Mononuclear cell (primary cell): ENCODE measurements at regions not wholly inside any gene's neighbourhood (a gene's known extent, or its start where the extent isn't known, plus 50 kb on each side); places are given as distances from the start of the nearest gene placed in this dataset.
"Not testable (repeated sequence)": the region's sequence is repeated elsewhere in the genome, so short reads cannot be mapped to it uniquely, and the experiment has no call there.

ENCODE experiments used
- H3K27me3 ChIP-seq: 2 replicates; pipeline ENCODE4 v1.6.0; 2011; ENCODE audit warnings: low read length, control low read depth; ENCODE audit not compliant: insufficient read depth
- H3K4me1 ChIP-seq: 2 replicates; pipeline ENCODE4 v1.5.1; 2011; ENCODE audit warnings: mild to moderate bottlenecking, low read length, control low read depth; ENCODE audit not compliant: insufficient read depth
- H3K4me3 ChIP-seq: 2 replicates; pipeline ENCODE4 v1.5.1; 2011; ENCODE audit warnings: mild to moderate bottlenecking, low read length, moderate library complexity
- H3K9me3 ChIP-seq: 2 replicates; pipeline ENCODE4 v1.5.1; 2011; ENCODE audit warnings: low read depth, mild to moderate bottlenecking, control low read depth, low read length

DNA sequence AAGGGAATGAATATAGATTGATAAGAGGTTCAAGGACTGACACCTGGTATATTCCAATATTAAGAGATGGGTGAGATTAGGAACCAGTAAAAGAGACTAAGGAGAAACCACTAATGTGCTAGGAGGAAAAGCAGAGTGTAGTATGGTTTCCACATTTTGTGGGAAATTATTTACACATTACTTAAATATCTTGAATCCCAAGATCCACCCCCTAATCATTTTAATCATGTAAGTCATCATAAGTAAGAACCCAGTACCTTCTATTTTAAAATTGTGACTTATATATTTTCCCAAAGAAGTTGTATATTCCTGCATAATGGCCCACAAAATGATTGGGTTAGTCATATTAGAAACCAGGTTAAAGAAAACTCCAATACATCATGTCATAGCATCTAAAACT lies 122.0 kb upstream of the PRSS12 start:
- not testable (repeated sequence) for H3K4me3 ChIP-seq, H3K27me3 ChIP-seq, H3K4me1 ChIP-seq, H3K9me3 ChIP-seq

DNA sequence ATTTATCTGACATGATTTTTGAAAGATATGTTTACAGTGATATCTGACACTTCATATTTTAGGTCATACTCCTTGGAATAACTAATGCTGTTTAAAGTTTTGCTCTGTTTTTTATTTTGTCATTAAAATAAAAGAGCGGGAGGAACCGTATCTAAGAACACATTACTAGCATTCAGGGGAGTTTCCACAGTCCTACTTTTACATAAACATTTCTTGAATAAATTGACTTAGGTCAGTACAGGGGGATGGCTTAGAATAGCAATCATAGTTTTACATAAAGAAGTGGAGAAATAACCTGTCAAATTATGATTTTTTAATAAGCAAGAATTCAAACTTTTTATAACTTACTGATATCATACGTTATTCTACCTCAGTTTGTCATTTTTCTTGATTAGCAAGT lies 123.1 kb upstream of the PRSS12 start:
- not testable (repeated sequence) for H3K9me3 ChIP-seq, H3K27me3 ChIP-seq, H3K4me3 ChIP-seq, H3K4me1 ChIP-seq

DNA sequence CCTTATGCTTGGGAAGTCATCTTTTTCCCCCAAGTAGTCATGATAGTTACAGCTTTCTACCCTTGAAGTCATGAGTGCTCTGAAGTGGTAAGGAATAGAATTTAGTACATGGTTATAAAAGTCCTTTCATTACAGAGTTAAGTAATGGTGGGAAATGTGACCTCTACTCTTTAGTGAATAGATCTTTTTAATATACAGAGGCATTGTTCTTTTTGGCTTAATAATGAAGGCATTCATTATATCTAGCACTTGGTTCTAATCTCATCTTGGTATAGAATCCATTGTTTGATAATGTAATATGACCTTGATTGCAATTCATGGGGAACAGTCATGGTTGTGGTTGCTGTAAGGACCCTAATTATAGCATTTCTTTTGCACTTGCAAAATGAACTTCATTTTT lies 125.0 kb upstream of the PRSS12 start:
- not testable (repeated sequence) for H3K4me3 ChIP-seq, H3K9me3 ChIP-seq, H3K4me1 ChIP-seq

DNA sequence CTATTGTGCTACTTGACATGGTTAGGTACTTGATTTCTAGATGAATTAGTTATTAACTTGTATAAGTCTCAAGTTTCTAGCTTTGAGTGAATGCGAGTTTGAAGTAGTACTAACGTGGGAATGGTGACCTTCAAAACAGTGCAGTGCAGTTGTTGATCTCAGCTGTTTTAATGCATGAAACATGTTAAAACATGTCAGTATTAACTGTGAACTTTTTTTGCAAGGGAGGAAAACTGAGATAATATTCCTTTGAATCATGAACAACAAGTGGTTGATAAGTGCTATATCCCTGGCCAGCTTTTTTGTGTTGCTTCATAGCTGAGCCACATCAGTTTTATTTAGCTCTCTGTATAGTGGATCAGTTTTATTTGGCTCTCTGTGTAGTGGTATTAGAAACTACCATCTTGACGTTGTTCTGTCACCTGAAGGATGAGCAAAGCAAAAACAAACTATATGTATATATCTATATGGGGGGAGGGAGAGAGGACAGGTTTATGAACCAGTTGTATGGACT lies 133.1 kb upstream of the PRSS12 start:
- H3K4me3 ChIP-seq, H3K27me3 ChIP-seq, H3K9me3 ChIP-seq, H3K4me1 ChIP-seq: not testable (repeated sequence)

More for the DNA sequence above, 125.0 kb upstream of the PRSS12 start:
- not testable (repeated sequence) for H3K27me3 ChIP-seq

DNA sequence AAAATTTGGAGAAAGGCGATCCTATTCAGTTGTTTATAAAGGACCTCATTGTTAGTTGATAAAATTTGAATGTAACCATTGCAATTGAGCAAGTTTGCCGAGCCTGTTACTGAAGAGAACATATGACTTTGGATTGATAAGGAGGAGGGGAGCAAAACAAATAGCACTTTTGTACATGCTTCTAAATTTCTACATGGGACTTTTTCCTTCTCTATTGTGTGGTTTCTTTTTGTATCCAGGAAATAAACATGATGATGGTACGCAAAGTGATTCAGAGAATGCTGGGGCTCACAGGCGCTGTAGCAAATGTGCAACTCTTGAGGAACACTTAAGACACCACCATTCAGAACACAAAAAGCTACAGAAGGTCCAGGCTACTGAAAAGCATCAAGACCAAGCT lies 140.2 kb upstream of the PRSS12 start:
- not testable (repeated sequence) for H3K4me3 ChIP-seq, H3K4me1 ChIP-seq, H3K9me3 ChIP-seq, H3K27me3 ChIP-seq

DNA sequence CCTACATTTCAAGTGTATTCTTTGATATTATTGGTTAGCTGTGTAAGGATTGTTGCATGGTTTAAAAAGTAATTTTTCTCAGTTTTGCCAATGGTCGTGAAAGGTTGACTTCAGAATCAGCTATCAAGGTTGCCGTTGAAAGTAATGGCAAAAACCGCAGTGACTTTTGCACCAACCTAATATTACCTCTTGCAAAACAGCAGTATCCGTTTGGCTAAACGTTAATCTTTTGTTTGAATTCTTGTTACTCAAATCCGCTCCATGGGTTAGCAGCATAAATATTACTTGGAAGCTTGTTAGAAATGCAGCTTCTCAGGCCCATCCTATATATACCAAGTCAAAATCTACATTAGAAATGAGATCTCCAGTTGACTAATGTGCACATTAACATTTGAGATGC lies 141.6 kb upstream of the PRSS12 start:
- not testable (repeated sequence) for H3K9me3 ChIP-seq, H3K4me3 ChIP-seq, H3K4me1 ChIP-seq, H3K27me3 ChIP-seq

DNA sequence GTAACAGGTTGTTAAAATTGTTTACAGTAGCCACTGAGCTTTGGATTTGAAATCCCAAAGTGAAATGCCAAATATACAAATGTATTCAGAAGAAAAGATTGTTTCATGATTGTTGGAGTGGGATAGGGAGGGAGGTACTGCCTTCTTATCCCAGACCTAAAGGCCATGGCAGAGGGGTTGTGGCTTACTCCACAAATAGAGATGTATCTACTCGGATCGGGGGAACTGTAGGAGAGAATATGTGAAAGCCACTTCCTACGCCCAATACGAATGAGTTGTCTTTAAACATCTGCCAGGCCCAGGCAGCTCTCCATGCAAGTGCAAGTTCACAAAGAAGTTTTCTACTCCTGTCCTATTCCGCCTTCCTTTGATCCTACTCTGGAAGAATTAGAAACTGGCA lies 150.2 kb upstream of the PRSS12 start:
- H3K27me3 ChIP-seq, H3K4me3 ChIP-seq, H3K4me1 ChIP-seq, H3K9me3 ChIP-seq: not testable (repeated sequence)

DNA sequence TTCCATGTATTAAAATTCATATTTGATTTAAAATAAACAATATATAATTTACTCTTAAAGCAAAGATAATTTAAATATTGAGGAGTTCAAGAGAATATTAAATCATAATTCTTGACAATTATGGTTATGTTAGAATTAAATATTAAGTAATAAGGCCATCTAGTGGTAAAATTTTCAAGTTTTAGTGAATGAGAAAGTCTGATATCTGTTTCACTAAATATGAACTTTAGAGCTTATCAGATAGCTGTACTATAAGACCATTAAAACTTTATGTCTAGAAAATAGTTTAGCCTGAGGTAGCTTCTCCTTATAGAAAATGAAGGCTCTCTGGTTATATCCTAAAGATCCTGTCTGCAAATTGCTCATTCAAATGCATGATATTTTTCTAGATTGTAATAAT lies 152.1 kb upstream of the PRSS12 start:
- not testable (repeated sequence) for H3K4me3 ChIP-seq, H3K27me3 ChIP-seq, H3K4me1 ChIP-seq, H3K9me3 ChIP-seq

DNA sequence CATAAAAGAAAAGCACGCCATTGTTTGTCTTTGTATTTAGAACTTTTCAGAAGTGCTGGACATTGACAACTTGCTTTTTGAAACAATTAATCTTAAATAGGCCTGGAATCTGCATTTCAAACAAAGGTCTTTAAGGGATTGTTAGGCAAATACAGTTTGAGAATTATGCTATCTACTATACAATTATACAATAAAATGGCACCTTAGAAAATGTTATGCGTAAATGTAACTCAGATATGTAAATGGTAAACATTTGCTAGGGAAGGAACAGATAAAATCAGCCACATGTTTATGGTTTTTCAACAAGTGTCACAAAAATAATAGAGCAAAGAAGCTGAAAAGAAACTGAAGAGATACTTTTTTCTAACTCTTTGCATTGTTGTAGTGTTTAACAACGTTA lies 152.7 kb upstream of the PRSS12 start:
- H3K4me3 ChIP-seq, H3K4me1 ChIP-seq, H3K9me3 ChIP-seq, H3K27me3 ChIP-seq: not testable (repeated sequence)

DNA sequence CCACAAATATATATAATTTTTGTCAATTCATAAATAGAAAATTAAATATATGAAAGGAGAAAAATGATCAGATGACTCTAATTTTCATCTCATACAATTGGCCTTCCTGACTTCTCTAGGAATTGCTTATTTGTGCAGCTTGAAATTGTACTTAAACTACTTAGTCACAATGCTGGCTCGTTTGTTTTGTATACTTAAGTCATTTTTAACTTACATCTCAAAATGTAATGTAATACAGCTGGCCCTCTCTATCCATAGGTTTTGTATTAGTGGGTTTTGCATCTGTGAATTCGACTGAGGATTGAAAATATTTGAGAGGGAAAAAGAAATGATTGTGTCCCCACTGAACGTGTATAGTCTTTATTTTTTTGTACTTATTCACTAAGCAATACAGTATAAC lies 160.1 kb upstream of the PRSS12 start:
- H3K9me3 ChIP-seq, H3K4me3 ChIP-seq, H3K4me1 ChIP-seq, H3K27me3 ChIP-seq: not testable (repeated sequence)

DNA sequence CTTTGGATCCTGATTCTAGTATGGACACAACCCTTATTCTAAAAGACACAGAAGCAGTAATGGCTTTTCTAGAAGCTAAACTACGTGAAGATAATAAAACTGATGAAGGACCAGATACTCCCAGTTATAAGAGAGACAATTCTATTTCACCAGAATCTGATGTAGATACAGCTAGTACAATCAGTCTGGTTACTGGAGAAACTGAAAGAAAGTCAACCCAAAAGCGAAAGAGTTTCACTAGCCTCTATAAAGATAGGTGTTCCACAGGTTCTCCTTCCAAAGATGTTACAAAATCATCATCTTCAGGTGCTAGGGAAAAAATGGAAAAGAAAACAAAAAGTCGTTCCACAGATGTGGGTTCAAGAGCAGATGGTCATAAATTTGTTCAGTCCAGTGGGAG lies 161.5 kb upstream of the PRSS12 start:
- not testable (repeated sequence) for H3K4me3 ChIP-seq, H3K9me3 ChIP-seq, H3K4me1 ChIP-seq, H3K27me3 ChIP-seq

DNA sequence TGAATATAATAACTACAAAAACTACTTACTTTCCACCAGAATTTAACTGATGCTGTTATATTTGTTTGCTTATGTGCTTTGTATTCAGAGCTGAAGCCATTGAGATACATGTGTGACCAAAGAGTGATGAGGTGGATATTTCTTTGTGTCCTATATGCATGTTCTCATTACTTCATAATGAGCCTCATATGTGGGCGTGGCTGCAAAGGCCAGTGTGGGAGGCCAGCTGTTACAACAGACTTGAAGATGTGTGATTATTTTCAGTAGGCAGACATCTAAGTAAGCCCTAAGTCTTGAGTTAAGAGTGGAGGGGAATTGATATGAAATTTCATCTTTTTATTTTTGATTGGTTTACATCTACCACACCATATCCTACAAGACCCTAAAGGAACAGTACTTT lies 163.3 kb upstream of the PRSS12 start:
- not testable (repeated sequence) for H3K9me3 ChIP-seq, H3K4me3 ChIP-seq, H3K27me3 ChIP-seq, H3K4me1 ChIP-seq

DNA sequence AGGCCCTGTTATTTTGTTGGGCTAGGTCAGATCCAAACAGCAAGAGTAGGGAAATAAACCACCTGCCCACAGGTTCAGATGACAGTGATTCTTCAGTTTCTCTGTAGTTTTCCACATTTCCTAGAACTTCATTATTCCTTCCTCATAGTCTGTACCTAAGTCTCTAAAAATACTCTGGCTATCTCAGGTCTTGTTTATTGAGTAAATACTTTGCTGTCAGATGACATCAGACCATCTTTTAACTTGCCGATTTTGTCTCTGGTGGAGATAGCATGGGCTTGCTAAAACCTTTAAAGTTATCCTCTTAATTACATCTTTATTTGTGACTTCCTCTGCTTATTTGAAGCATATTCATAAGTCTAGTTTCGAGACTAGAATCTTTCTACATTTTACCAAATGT lies 155.1 kb upstream of the METTL14 start:
- H3K27me3 ChIP-seq, H3K4me3 ChIP-seq, H3K4me1 ChIP-seq: not testable (repeated sequence)

DNA sequence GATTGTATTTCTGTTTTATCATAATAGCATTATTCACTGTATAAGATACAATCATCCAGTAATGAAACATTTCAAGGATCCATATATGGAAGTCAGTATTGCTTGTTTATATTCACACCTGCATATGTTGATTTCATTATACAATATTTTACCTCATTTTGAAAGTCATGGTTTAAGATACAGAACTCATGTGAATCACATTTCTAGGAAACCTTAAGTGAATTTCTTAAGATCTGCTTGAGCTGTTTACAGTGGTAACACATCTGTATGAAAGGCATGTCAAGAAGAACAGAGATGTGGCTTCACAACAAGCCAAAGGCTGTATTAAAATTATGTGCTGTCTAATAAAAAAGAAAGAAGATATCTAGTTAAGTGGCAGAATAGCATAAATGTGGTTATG lies 153.2 kb upstream of the METTL14 start:
- H3K4me3 ChIP-seq, H3K9me3 ChIP-seq, H3K4me1 ChIP-seq, H3K27me3 ChIP-seq: not testable (repeated sequence)

More for the DNA sequence above, 155.1 kb upstream of the METTL14 start:
- H3K9me3 ChIP-seq, result not testable (repeated sequence)

DNA sequence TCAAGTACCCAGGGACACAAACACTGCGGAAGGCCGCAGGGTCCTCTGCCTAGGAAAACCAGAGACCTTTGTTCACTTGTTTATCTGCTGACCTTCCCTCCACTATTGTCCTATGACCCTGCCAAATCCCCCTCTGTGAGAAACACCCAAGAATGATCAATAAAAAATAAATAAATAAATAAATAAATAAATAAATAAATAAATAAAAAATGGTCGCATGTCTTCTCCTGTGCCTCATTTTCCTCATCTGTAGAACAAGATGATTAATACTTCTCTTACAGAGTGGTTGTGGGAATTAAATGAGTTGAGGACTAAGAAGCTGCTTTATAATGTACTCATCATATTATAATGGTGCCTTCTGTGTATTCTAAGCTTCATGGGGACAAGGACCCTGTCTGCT lies 149.4 kb upstream of the METTL14 start:
- H3K4me1 ChIP-seq, H3K9me3 ChIP-seq, H3K27me3 ChIP-seq, H3K4me3 ChIP-seq: not testable (repeated sequence)

DNA sequence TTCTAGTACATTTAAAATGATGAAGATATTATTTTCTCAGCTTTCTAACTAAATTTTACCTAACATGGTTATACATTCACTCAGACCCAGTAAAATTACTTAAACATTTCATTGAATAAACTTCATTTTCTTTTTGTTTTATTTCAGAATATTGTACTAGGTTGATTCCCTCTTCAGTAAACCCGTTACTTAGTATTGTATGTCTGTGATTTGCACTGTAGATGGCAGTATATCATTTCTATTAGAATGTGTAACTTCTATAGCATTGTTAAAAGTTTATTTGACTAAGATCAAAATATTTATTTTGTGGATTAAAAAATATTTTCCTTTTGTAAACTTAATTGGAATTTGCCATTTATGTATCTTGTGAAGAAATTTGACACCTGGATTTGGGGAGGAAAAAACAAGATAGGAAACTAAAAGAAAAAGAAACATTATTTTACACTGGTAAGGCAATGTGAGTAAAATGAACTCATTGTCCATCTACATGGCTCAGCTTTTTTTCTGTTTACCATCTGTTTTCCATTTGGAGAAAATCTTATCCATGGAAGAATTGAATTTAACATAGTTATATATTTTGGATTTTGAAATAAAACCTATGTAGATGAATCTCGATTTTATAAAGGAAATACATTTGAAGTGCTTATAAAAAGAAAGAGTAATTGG lies 145.6 kb upstream of the METTL14 start:
- not testable (repeated sequence) for H3K27me3 ChIP-seq, H3K4me1 ChIP-seq, H3K9me3 ChIP-seq, H3K4me3 ChIP-seq

DNA sequence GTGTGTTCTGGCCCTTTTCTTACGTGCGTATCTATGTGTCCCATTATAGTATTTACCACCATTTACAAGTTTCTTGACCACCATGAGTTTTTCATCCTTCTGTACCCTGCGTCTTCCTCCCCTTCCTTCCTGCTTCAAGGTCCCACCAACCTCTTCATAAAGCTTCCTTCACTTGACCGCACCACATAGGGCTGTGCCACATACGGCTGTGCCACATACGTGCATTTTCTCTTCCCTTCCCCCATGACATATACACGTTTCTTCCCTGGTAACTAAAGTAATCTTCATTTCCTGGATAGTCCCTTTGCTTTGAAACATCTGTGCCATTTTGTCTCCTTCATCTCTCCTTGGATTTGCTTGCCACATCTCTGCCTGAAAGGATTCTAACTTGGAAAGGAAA lies 128.6 kb upstream of the METTL14 start:
- H3K4me1 ChIP-seq, H3K4me3 ChIP-seq, H3K9me3 ChIP-seq, H3K27me3 ChIP-seq: not testable (repeated sequence)
